IPS-NIHi11 (cell line): ENCODE measurements at regions not wholly inside any gene's neighbourhood (a gene's known extent, or its start where the extent isn't known, plus 50 kb on each side); places are given as distances from the start of the nearest gene placed in this dataset.

Source experiments
- DNase-seq: peaks from one replicate; pipeline ENCODE4 v3.0.0; 2012; ENCODE audit warnings: mixed read lengths, low spot score

GRCh38 chr7:20945451-20945850 lies 158.8 kb upstream of the SP8 start:
- DNase-seq, result no peak

DNA sequence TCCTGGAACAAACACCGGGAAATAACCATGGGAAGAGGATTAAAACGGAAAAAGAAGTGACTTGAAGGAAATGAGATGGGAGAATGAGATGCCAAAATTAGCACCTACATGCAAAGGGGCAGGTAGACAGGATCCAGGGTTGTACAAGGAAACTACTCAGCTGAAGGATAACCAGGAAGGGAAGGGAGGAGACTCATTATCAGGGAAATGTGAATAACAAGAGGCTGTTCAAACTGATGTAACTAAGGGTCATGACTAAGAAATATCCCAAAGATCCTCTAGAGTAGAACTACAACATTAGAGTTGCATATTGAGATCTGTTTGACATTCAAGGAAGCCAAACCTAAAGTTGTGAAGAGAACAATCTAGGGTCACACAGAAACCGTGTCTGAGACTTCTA lies 166.2 kb upstream of the SP8 start:
- no peak for DNase-seq

GRCh38 chr7:20954711-20955619 lies 168.3 kb upstream of the SP8 start:
- peak; percentile 16 for DNase-seq

DNA sequence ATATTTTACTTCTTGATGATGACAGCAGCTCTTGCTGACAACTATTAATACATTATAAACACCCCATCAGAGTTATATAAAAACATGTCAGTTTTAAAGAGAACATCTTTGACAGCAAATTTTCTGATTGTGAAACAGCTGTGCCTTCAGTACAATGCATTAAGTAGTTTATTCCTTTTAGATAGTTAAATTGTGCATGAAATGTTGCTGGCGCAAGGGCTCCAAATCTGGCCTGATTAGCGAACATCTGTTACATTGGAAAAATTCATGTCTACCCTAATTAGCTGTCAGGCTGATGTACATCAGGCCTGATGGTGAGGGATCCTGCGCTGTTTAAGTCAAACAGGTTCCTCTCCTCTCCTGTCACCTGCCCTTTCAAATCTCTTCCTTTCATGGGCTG lies 171.9 kb upstream of the SP8 start:
- no peak for DNase-seq

DNA sequence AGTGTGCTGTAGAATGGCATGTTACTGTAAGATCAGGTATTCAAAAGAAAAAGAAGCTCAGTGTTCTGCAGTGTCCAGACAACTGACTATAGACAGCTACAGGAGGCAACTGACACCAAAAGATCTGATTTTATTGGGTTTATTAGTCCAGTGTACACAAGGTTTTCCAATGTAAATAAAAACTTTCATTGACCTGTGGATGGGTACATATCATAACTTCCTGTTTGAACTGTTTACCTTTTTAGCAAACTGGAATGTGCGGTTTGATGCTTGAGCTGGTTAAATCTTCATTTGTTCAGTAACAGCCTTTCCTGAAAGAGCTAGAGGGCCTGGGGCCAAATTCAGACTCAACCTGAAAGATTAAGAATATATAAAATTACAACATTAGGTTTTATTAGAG lies 172.6 kb upstream of the SP8 start:
- no peak for DNase-seq

GRCh38 chr7:20963556-20964280 lies 177.0 kb upstream of the SP8 start:
- no peak for DNase-seq

- DNase-seq, result no peak
Observed at GRCh38 chr7:20964281-20964918, 177.7 kb upstream of the SP8 start.

GRCh38 chr7:20971219-20971618 lies 184.5 kb upstream of the SP8 start:
- DNase-seq, result no peak

- no peak for DNase-seq
Observed at GRCh38 chr7:20980232-20980631, 193.5 kb upstream of the SP8 start.

DNA sequence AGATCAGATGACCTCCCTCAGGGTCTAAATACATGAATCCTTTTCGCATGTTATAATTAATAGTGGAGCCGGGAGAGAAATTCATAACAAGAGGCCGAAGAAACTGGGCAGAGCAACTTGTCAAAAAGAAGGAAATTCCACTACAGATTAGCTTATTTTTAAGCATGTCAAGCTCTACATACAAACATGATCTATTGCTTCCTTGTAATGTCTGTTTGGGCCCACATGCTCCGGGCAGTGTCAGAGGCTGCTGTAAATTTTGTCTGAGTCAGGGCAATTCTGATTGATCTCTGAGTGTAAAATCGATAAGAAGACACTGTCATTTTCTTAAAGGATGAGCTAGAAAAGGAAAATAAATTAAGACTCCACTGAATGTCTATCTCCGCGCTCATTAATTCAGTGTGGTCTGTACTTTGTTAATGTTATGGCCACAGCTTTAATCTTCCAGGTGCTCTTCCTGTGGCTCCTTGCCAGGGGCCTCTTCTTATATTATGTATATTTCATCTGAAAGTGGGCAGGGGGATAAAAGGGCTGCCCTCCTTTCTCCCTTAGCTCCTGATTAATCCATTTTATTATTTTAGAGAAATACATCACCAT lies 194.1 kb upstream of the SP8 start:
- no peak for DNase-seq

DNA sequence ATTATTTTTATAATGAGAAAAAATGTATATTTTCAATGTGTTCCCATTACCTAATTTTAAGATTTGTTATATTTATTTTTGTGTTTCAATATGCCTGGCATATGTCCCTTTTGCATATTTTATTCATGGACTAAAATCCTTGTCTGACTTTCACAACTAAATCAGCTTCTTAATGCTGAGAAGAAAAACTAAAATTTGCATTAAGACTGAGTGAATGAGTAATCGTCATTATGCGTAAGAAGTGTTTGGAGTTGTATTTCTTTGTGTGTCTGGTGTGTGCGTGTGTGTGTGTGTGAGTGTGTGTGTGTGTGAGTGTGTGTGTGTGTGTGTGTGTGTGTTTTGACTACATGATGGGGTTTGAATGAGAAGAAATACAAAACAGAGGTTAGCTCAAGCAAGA lies 201.7 kb upstream of the SP8 start:
- no peak for DNase-seq

- DNase-seq, result no peak
Observed at GRCh38 chr7:20991544-20991943, 204.9 kb upstream of the SP8 start.

- no peak for DNase-seq
Observed at GRCh38 chr7:20993693-20994092, 207.0 kb upstream of the SP8 start.

DNA sequence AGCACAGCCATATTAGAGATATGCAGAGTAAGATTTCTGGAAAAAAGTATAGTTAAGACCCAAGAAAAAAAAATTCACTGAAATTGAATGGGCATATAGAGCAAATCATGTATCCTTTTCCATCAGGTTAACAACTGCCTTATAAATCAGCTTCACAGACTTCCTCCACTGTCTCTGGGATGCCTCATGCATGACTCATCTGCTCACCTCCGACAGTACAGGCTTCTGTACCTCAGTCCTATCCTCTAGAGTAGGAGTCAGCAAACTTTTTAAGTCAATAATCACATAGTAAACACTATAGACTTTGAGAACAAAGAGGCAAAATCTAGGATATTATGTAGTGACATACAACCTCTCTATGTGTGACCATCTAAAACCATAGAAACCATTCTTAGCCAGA lies 211.6 kb upstream of the SP8 start:
- DNase-seq, result no peak

DNA sequence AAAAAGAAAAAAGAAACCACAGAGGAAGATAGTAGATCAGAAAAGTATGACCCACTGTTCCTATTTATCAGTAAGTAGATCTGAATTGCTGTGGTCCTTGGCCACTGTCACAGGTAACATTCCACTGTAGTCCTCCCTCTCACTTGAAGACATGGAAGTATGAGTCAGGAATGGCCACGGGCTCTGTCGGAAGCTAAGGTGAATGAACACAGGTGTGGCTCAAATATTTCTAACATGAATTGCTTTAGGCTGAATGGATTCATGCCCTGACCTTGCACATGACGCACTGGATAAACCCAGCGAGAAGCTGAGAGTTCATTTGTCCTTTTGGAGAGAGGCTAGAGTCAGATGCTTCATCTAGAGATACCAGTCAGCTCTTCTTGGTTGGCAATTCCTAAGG lies 224.5 kb upstream of the SP8 start:
- DNase-seq, result no peak

- no peak for DNase-seq
Observed at GRCh38 chr7:21013765-21014539, 227.3 kb upstream of the SP8 start.

- DNase-seq, result no peak
Observed at GRCh38 chr7:21020667-21021066, 234.0 kb upstream of the SP8 start.

- DNase-seq, result no peak
Observed at GRCh38 chr7:21023841-21024484, 237.3 kb upstream of the SP8 start.

DNA sequence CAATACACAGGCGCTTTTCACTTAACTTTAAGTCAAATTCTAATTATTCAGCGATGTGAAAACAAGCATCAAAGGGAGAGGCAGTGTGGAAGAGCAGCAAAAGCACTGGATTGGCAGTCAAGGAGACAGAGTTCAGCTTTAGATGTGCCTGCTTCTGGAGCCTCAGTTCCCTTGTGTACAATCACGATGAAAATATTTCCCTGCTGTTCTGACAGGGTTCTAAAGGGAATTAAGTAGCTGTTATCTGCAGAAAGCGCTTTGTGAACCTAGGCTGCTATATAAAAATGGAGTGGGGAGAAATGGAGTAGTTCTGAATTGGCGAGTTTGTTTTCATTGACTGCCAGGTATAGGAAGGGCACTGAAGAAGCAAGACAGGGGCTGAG lies 237.8 kb upstream of the SP8 start:
- no peak for DNase-seq

DNA sequence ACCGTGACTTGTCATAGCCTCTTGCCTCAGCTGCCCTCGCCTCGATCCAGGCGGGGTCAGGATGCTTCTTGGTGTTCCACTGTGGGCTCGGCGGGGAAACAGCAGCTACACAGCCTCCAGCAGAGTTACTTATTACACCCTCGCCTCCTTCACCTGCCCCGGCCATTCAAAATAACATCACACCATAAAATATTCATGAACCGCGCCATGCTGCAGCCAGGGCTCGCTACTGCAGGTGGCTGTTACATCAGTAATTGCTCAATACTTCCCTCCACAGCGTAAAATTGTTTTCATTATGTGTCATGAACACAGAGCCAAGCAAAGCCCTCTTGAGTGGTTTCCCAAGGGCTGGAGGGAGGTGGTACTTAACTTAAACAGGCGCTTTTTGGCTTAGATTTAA lies 241.5 kb upstream of the SP8 start:
- no peak for DNase-seq

- DNase-seq, result no peak
Observed at GRCh38 chr7:21028599-21028998, 241.9 kb upstream of the SP8 start.
